ENCODE measurements at regions not wholly inside any gene's neighbourhood (a gene's known extent, or its start where the extent isn't known, plus 50 kb on each side); places are given as distances from the start of the nearest gene placed in this dataset.

- TF ChIP-seq EP300 (IDR thresholded peaks at IDR 0.05), result no peak
- no peak for TF ChIP-seq CTCF (IDR thresholded peaks at IDR 0.05)
- no peak for TF ChIP-seq POLR2AphosphoS5 (IDR thresholded peaks at IDR 0.05)
- no peak for TF ChIP-seq POLR2A (IDR thresholded peaks at IDR 0.05)
- Histone ChIP-seq H3K36me3 (no peaks in the 10 kb centered on the region), H3K4me3 (no peak overlapping the region), H3K4me1 (no peaks in the 10 kb centered on the region), H3K9me3 (no peaks in the 10 kb centered on the region), H3K27ac (no peak overlapping the region), H3K27me3 (no peaks in the 10 kb centered on the region)
- WGBS, 2 donors, result 6 to 21% methylated on average over 2 of the region's 2 CpGs
- no peak for DNase-seq
- intact Hi-C loops (cut with DNase I), result no loop called here
These were observed 457.7 kb upstream of the SYT1 start for GRCh38 chr12:78406828-78407227.

GRCh38 chr12:78407722-78408121 lies 456.9 kb upstream of the SYT1 start:
- H3K27ac ChIP-seq, result no peak overlapping the region

GRCh38 chr12:78414071-78414470 lies 450.5 kb upstream of the SYT1 start:
- H3K4me1 ChIP-seq, result no peaks in the 10 kb centered on the region
- intact Hi-C loops (cut with DNase I), result no loop called here
- no peak overlapping the region for H3K27ac ChIP-seq
- H3K27me3 ChIP-seq, result no peaks in the 10 kb centered on the region
- H3K9me3 ChIP-seq, result no peaks in the 10 kb centered on the region
- no peak overlapping the region for H3K4me3 ChIP-seq
- 85 to 93% methylated on average over 1 of the region's 1 CpG for WGBS, 2 donors
- TF ChIP-seq CTCF (IDR thresholded peaks at IDR 0.05) (no peak), EP300 (IDR thresholded peaks at IDR 0.05) (no peak), POLR2A (IDR thresholded peaks at IDR 0.05) (no peak), POLR2AphosphoS5 (IDR thresholded peaks at IDR 0.05) (no peak)
- H3K36me3 ChIP-seq, result no peaks in the 10 kb centered on the region
- no peak for DNase-seq

More at GRCh38 chr12:78407722-78408121, 456.9 kb upstream of the SYT1 start:
- no peak overlapping the region for H3K4me3 ChIP-seq
- H3K9me3 ChIP-seq, result no peaks in the 10 kb centered on the region
- no peaks in the 10 kb centered on the region for H3K4me1 ChIP-seq
- DNase-seq, result no peak
- intact Hi-C loops (cut with DNase I), result no loop called here
- H3K27me3 ChIP-seq, result no peaks in the 10 kb centered on the region
- no peaks in the 10 kb centered on the region for H3K36me3 ChIP-seq
- TF ChIP-seq EP300 (IDR thresholded peaks at IDR 0.05), result no peak
- no peak for TF ChIP-seq CTCF (IDR thresholded peaks at IDR 0.05)
- no peak for TF ChIP-seq POLR2A (IDR thresholded peaks at IDR 0.05)
- TF ChIP-seq POLR2AphosphoS5 (IDR thresholded peaks at IDR 0.05), result no peak
- whole genome bisulfite sequencing, 2 donors, result 84 to 86% methylated on average over 2 of the region's 2 CpGs

GRCh38 chr12:78418919-78419318 lies 445.7 kb upstream of the SYT1 start:
- Histone ChIP-seq H3K4me3 (no peak overlapping the region), H3K27me3 (no peaks in the 10 kb centered on the region), H3K36me3 (no peaks in the 10 kb centered on the region), H3K9me3 (no peaks in the 10 kb centered on the region), H3K27ac (no peak overlapping the region), H3K4me1 (no peaks in the 10 kb centered on the region)
- no peak for DNase-seq
- intact Hi-C loops (cut with DNase I), result no loop called here
- 30 to 71% methylated on average over 2 of the region's 2 CpGs for WGBS, 2 donors
- TF ChIP-seq CTCF (IDR thresholded peaks at IDR 0.05) (no peak), POLR2A (IDR thresholded peaks at IDR 0.05) (no peak), POLR2AphosphoS5 (IDR thresholded peaks at IDR 0.05) (no peak), EP300 (IDR thresholded peaks at IDR 0.05) (no peak)

GRCh38 chr12:78419513-78419912 lies 445.1 kb upstream of the SYT1 start:
- TF ChIP-seq POLR2A (IDR thresholded peaks at IDR 0.05) (no peak), POLR2AphosphoS5 (IDR thresholded peaks at IDR 0.05) (no peak), CTCF (IDR thresholded peaks at IDR 0.05) (no peak), EP300 (IDR thresholded peaks at IDR 0.05) (no peak)
- no peak for DNase-seq
- 85% methylated on average over 3 of the region's 3 CpGs for WGBS, 2 donors
- H3K27me3 ChIP-seq, result no peaks in the 10 kb centered on the region
- H3K4me3 ChIP-seq, result no peak overlapping the region
- no peaks in the 10 kb centered on the region for H3K4me1 ChIP-seq
- H3K27ac ChIP-seq, result no peak overlapping the region
- no peaks in the 10 kb centered on the region for H3K36me3 ChIP-seq
- no peaks in the 10 kb centered on the region for H3K9me3 ChIP-seq
- intact Hi-C loops (cut with DNase I), result no loop called here
